ENCODE measurements at regions not wholly inside any gene's neighbourhood (a gene's known extent, or its start where the extent isn't known, plus 50 kb on each side); places are given as distances from the start of the nearest gene placed in this dataset.
"Not testable (repeated sequence)": the region's sequence is repeated elsewhere in the genome, so short reads cannot be mapped to it uniquely, and the experiment has no call there.

GRCh38 chr11:87970762-87971161, 204.5 kb downstream of the RAB38 start:
- DNase-seq (ENCODE audit: low spot score) = no peak

GRCh38 chr11:87967459-87967858, 207.8 kb downstream of the RAB38 start:
- DNase-seq (ENCODE audit: low spot score) = no peak

- DNase-seq (ENCODE audit: low spot score) = no peak
These were observed 208.5 kb downstream of the RAB38 start for GRCh38 chr11:87966694-87967093.

GRCh38 chr11:87966216-87966615, 209.0 kb downstream of the RAB38 start:
- no peak for DNase-seq (ENCODE audit: low spot score)

- no peak for DNase-seq (ENCODE audit: low spot score)
These were observed 213.6 kb downstream of the RAB38 start for GRCh38 chr11:87961606-87962005.

- no peak for DNase-seq (ENCODE audit: low spot score)
These were observed 217.3 kb downstream of the RAB38 start for GRCh38 chr11:87957961-87958360.

- no peak for DNase-seq (ENCODE audit: low spot score)
These were observed 220.8 kb downstream of the RAB38 start for GRCh38 chr11:87954476-87954875.

GRCh38 chr11:87942786-87943185, 232.5 kb downstream of the RAB38 start:
- no peak for DNase-seq (ENCODE audit: low spot score)

GRCh38 chr11:87934182-87934581, 241.1 kb downstream of the RAB38 start:
- DNase-seq (ENCODE audit: low spot score) = no peak

GRCh38 chr11:87926250-87926970, 248.8 kb downstream of the RAB38 start:
- DNase-seq (ENCODE audit: low spot score) = peak; percentile 72

- DNase-seq (ENCODE audit: low spot score) = no peak
These were observed 251.1 kb downstream of the RAB38 start for GRCh38 chr11:87924125-87924524.

- no peak for DNase-seq (ENCODE audit: low spot score)
These were observed 258.1 kb downstream of the RAB38 start for GRCh38 chr11:87917111-87917510.

- DNase-seq (ENCODE audit: low spot score) = no peak
These were observed 266.1 kb downstream of the RAB38 start for GRCh38 chr11:87909178-87909577.

- DNase-seq (ENCODE audit: low spot score) = no peak
These were observed 267.2 kb downstream of the RAB38 start for GRCh38 chr11:87908086-87908485.

GRCh38 chr11:87903345-87903744, 271.9 kb downstream of the RAB38 start:
- DNase-seq (ENCODE audit: low spot score) = no peak

- DNase-seq (ENCODE audit: low spot score) = no peak
These were observed 273.9 kb downstream of the RAB38 start for GRCh38 chr11:87901341-87901740.

GRCh38 chr11:87897921-87898320, 277.3 kb downstream of the RAB38 start:
- no peak for DNase-seq (ENCODE audit: low spot score)

GRCh38 chr11:87897071-87897470, 278.2 kb downstream of the RAB38 start:
- DNase-seq (ENCODE audit: low spot score) = no peak

GRCh38 chr11:87894961-87895360, 280.3 kb downstream of the RAB38 start:
- DNase-seq (ENCODE audit: low spot score) = no peak

- DNase-seq (ENCODE audit: low spot score) = no peak
These were observed 283.0 kb downstream of the RAB38 start for GRCh38 chr11:87892291-87892690.

GRCh38 chr11:87889126-87889525, 286.1 kb downstream of the RAB38 start:
- no peak for DNase-seq (ENCODE audit: low spot score)

GRCh38 chr11:87885084-87885483, 290.2 kb downstream of the RAB38 start:
- DNase-seq (ENCODE audit: low spot score) = not testable (repeated sequence)

GRCh38 chr11:87879118-87879517, 296.1 kb downstream of the RAB38 start:
- DNase-seq (ENCODE audit: low spot score) = peak; percentile 46

- peak; percentile 39 for DNase-seq (ENCODE audit: low spot score)
These were observed 296.8 kb downstream of the RAB38 start for GRCh38 chr11:87878373-87878825.
